ENCODE measurements at regions not wholly inside any gene's neighbourhood (a gene's known extent, or its start where the extent isn't known, plus 50 kb on each side); places are given as distances from the start of the nearest gene placed in this dataset.

GRCh38 chr4:35604252-35604651, 640.1 kb downstream of the ARAP2 start:
- Histone ChIP-seq H3K27ac (no peak overlapping the region), H3K9me3 (no peaks in the 10 kb centered on the region), H3K4me3 (no peak overlapping the region), H3K36me3 (no peaks in the 10 kb centered on the region), H3K4me1 (no peaks in the 10 kb centered on the region), H3K27me3 (no peaks in the 10 kb centered on the region)
- TF ChIP-seq CTCF (IDR thresholded peaks at IDR 0.05) (no peak), POLR2AphosphoS5 (IDR thresholded peaks at IDR 0.05) (no peak)
- DNase-seq (ENCODE audit: low spot score in 2 of 2): no peak
- intact Hi-C loops (cut with DNase I; ENCODE audit: low total_unique reads): no loop called here

GRCh38 chr4:35604724-35605123, 639.6 kb downstream of the ARAP2 start:
- Histone ChIP-seq H3K27ac (no peak overlapping the region), H3K36me3 (no peaks in the 10 kb centered on the region), H3K9me3 (no peaks in the 10 kb centered on the region), H3K4me3 (no peak overlapping the region), H3K27me3 (no peaks in the 10 kb centered on the region), H3K4me1 (no peaks in the 10 kb centered on the region)
- no peak for DNase-seq (ENCODE audit: low spot score in 2 of 2)
- TF ChIP-seq CTCF (IDR thresholded peaks at IDR 0.05): no peak
- no peak for TF ChIP-seq POLR2A (IDR thresholded peaks at IDR 0.05)
- TF ChIP-seq POLR2AphosphoS5 (IDR thresholded peaks at IDR 0.05): no peak
- intact Hi-C loops (cut with DNase I; ENCODE audit: low total_unique reads): no loop called here

- intact Hi-C loops (cut with DNase I; ENCODE audit: low total_unique reads): no loop called here
- H3K4me1 ChIP-seq: no peaks in the 10 kb centered on the region
- no peak overlapping the region for H3K27ac ChIP-seq
- no peaks in the 10 kb centered on the region for H3K27me3 ChIP-seq
- H3K9me3 ChIP-seq: no peaks in the 10 kb centered on the region
- no peak overlapping the region for H3K4me3 ChIP-seq
- no peak for DNase-seq (ENCODE audit: low spot score in 2 of 2)
- no peaks in the 10 kb centered on the region for H3K36me3 ChIP-seq
- TF ChIP-seq POLR2AphosphoS5 (IDR thresholded peaks at IDR 0.05) (no peak), CTCF (IDR thresholded peaks at IDR 0.05) (no peak), POLR2A (IDR thresholded peaks at IDR 0.05) (no peak)
Measured at GRCh38 chr4:35608205-35608604, 636.1 kb downstream of the ARAP2 start.

- H3K4me1 ChIP-seq: no peaks in the 10 kb centered on the region
- H3K9me3 ChIP-seq: no peaks in the 10 kb centered on the region
- H3K27ac ChIP-seq: no peak overlapping the region
- H3K27me3 ChIP-seq: no peaks in the 10 kb centered on the region
- no peak for DNase-seq (ENCODE audit: low spot score in 2 of 2)
- no peaks in the 10 kb centered on the region for H3K36me3 ChIP-seq
- no peak for TF ChIP-seq POLR2A (IDR thresholded peaks at IDR 0.05)
- TF ChIP-seq POLR2AphosphoS5 (IDR thresholded peaks at IDR 0.05): no peak
- no peak for TF ChIP-seq CTCF (IDR thresholded peaks at IDR 0.05)
- H3K4me3 ChIP-seq: no peak overlapping the region
- intact Hi-C loops (cut with DNase I; ENCODE audit: low total_unique reads): no loop called here
Measured at GRCh38 chr4:35614120-35614519, 630.2 kb downstream of the ARAP2 start.

- H3K36me3 ChIP-seq: no peaks in the 10 kb centered on the region
- H3K4me3 ChIP-seq: no peak overlapping the region
- TF ChIP-seq CTCF (IDR thresholded peaks at IDR 0.05) (no peak), POLR2AphosphoS5 (IDR thresholded peaks at IDR 0.05) (no peak), POLR2A (IDR thresholded peaks at IDR 0.05) (no peak)
- DNase-seq (ENCODE audit: low spot score in 2 of 2): no peak
- H3K9me3 ChIP-seq: no peaks in the 10 kb centered on the region
- intact Hi-C loops (cut with DNase I; ENCODE audit: low total_unique reads): no loop called here
- no peaks in the 10 kb centered on the region for H3K4me1 ChIP-seq
- H3K27me3 ChIP-seq: no peaks in the 10 kb centered on the region
- no peak overlapping the region for H3K27ac ChIP-seq
Measured at GRCh38 chr4:35639929-35640328, 604.4 kb downstream of the ARAP2 start.
